ENCODE measurements at regions not wholly inside any gene's neighbourhood (a gene's known extent, or its start where the extent isn't known, plus 50 kb on each side); places are given as distances from the start of the nearest gene placed in this dataset.

DNA sequence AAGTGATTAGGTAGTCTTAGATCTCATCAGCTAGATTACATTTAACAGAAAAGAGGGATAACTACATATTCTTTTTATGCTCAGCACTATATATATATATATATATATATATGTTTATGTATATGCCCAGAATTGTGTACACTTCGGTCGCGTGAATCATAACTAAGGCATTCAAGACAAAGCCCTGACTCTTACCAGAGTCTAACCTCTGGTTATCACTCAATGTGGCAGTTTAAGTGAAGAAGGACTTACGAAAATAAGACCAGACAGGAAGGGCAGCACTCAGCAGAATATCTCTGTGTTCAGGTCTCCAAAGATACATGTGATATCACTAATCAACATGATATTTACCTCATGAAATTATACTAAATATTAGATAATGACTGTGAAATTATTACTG, 1326.7 kb downstream of the MRPL39 start:
- Histone ChIP-seq H3K79me2 (ENCODE audit: control insufficient read depth in 1 of 2, insufficient read depth in 2 of 2, low read length in 2 of 2) (no peaks in the 10 kb centered on the region), H3K23me2 (ENCODE audit: low read depth, low read length) (no peaks in the 10 kb centered on the region), H3K9ac (replicated peaks in 1 of 4; ENCODE audit: extremely low read depth in 1 of 4, low read depth in 3 of 4, low read length in 3 of 4) (no peak overlapping the region), H2BK20ac (ENCODE audit: low read length) (no peak overlapping the region), H3K4ac (replicated peaks; ENCODE audit: insufficient read length, low read depth, low read length) (no peak overlapping the region), H4K5ac (ENCODE audit: insufficient read length, low read depth, low read length) (no peak overlapping the region), H3K4me2 (ENCODE audit: insufficient read depth in 1 of 2, low read depth in 2 of 2, low read length in 2 of 2) (no peak overlapping the region), H4K91ac (replicated peaks; ENCODE audit: insufficient read length, low read length) (no peak overlapping the region), H2AK5ac (ENCODE audit: low read depth, low read length) (no peak overlapping the region), H3K9me3 (ENCODE audit: insufficient read depth in 2 of 2, low read depth in 1 of 2, low read length in 1 of 2) (peaks cover 8 to 9% of the 10 kb centered on the region in 2 experiments), H3K36me3 (ENCODE audit: control insufficient read depth in 2 of 4, insufficient read depth in 4 of 4, low read length in 3 of 4) (no peaks in the 10 kb centered on the region), H3K14ac (ENCODE audit: insufficient read length) (no peak overlapping the region), H4K8ac (ENCODE audit: extremely low read depth, insufficient read depth, low read length) (no peak overlapping the region), H3K4me1 (replicated peaks in 1 of 4; ENCODE audit: control insufficient read depth in 3 of 4, insufficient read depth in 4 of 4, low read length in 3 of 4) (no peaks in the 10 kb centered on the region), H3K27ac (ENCODE audit: low read depth, low read length) (no peak overlapping the region), H3K18ac (ENCODE audit: extremely low read depth, low read length) (no peak overlapping the region), H3K56ac (replicated peaks; ENCODE audit: insufficient read length, low read depth, low read length) (no peak overlapping the region), H2BK120ac (replicated peaks; ENCODE audit: low read depth, low read length) (no peak overlapping the region), H3K4me3 (ENCODE audit: extremely low read depth in 1 of 4, insufficient read depth in 2 of 4, low read depth in 3 of 4, low read length in 4 of 4) (no peak overlapping the region), H2BK15ac (ENCODE audit: low read length) (no peak overlapping the region), H3K79me1 (ENCODE audit: low read depth, low read length) (no peaks in the 10 kb centered on the region), H2AFZ (ENCODE audit: low read length) (no peak overlapping the region), H2BK5ac (ENCODE audit: low read depth, low read length) (no peak overlapping the region), H4K20me1 (replicated peaks in 1 of 2; ENCODE audit: control insufficient read depth in 1 of 2, insufficient read depth in 2 of 2, low read length in 2 of 2) (no peaks in the 10 kb centered on the region), H2BK12ac (ENCODE audit: low read depth, low read length) (no peak overlapping the region), H3K23ac (ENCODE audit: insufficient read length) (no peak overlapping the region), H3K27me3 (replicated peaks in 1 of 4; ENCODE audit: control insufficient read depth in 3 of 4, extremely low read depth in 1 of 4, insufficient read depth in 3 of 4, low read length in 3 of 4) (no peaks in the 10 kb centered on the region)
- ChIA-PET POLR2A (ENCODE audit: partially characterized antibody) (no interaction called here), CTCF (ENCODE audit: partially characterized antibody) (no interaction called here)
- TF ChIP-seq SP4 (IDR thresholded peaks at IDR 0.05; ENCODE audit: low read length): no peak
- TF ChIP-seq SRF (IDR thresholded peaks at IDR 0.05; ENCODE audit: low read depth, low read length): no peak
- no peak for TF ChIP-seq SP2 (IDR thresholded peaks at IDR 0.05; ENCODE audit: low read length)
- TF ChIP-seq SIRT6 (IDR thresholded peaks at IDR 0.05; ENCODE audit: low read length): no peak
- no peak for TF ChIP-seq BCL11A (IDR thresholded peaks at IDR 0.05; ENCODE audit: low read depth in 2 of 2, low read length in 2 of 2)
- no peak for DNase-seq (ENCODE audit: low read depth in 1 of 2, low spot score in 2 of 2)
- FAIRE-seq: no peak
- 85% methylated on average over 4 of the region's 4 CpGs; no CpG with 5 or more reads in 1 of the 2 experiments for WGBS, 2 experiments (ENCODE audit: extremely low coverage in 1 of 2, insufficient coverage in 1 of 2, insufficient read length in 1 of 2, insufficient replicate concordance in 2 of 2, low coverage in 1 of 2, low lambda C conversion rate in 2 of 2, missing lambda C conversion rate in 1 of 2)
